ENCODE measurements at regions not wholly inside any gene's neighbourhood (a gene's known extent, or its start where the extent isn't known, plus 50 kb on each side); places are given as distances from the start of the nearest gene placed in this dataset.

- TF ChIP-seq POLR2A (IDR thresholded peaks at IDR 0.05; ENCODE audit: low read length) (no peak), RFX5 (IDR thresholded peaks at IDR 0.05) (no peak), JUN (IDR thresholded peaks at IDR 0.05) (no peak)
Measured at GRCh38 chr1:178599087-178599486, 86.2 kb downstream of the TEX35 start.
